ENCODE measurements at regions not wholly inside any gene's neighbourhood (a gene's known extent, or its start where the extent isn't known, plus 50 kb on each side); places are given as distances from the start of the nearest gene placed in this dataset.

DNA sequence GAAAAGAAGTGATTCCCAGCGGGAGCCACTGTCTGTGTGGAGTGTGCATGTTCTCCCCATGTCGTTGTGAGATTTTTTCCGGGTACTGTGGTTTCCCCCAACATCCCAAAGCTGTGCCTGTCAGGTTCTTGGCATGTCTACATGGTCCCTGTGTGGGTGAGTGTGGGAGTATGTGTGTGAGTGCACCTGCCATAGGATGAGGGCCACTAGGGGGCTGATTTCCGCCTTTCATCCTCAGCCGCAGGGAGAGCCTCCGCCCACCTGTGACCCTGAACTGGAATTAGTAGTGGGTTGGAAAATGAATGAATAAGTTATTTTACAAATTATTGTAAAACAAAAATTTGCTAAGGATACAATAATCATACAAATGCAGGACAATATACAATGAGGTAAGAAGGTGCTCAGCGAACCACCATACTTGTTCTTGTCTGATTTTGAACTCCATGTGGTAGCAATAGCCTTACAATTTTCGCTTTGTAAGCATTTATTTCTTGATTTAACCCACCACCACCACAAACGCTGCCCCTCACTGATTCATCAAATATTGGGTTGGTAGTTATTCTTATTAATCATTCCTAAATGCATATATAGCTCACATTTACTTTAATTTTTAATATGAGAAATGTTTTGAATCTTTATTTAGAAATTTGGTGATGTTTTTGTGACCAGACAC is 641.2 kb upstream of the VSTM2A start:
- TF ChIP-seq, protein P1, sequence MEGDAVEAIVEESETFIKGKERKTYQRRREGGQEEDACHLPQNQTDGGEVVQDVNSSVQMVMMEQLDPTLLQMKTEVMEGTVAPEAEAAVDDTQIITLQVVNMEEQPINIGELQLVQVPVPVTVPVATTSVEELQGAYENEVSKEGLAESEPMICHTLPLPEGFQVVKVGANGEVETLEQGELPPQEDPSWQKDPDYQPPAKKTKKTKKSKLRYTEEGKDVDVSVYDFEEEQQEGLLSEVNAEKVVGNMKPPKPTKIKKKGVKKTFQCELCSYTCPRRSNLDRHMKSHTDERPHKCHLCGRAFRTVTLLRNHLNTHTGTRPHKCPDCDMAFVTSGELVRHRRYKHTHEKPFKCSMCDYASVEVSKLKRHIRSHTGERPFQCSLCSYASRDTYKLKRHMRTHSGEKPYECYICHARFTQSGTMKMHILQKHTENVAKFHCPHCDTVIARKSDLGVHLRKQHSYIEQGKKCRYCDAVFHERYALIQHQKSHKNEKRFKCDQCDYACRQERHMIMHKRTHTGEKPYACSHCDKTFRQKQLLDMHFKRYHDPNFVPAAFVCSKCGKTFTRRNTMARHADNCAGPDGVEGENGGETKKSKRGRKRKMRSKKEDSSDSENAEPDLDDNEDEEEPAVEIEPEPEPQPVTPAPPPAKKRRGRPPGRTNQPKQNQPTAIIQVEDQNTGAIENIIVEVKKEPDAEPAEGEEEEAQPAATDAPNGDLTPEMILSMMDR (IDR thresholded peaks at IDR 0.05; ENCODE audit: unreplicated experiment), result peak; percentile 11
- Mint-ChIP-seq H3K27ac (no peak overlapping the region), H3K4me3 (ENCODE audit: low read depth) (no peak overlapping the region), H3K27me3 (no peaks in the 10 kb centered on the region), H3K4me1 (ENCODE audit: low read depth) (no peaks in the 10 kb centered on the region), H3K9me3 (ENCODE audit: low read depth) (peaks cover 3% of the 10 kb centered on the region), H3K36me3 (ENCODE audit: insufficient read depth) (no peaks in the 10 kb centered on the region)
- no peak for DNase-seq (ENCODE audit: low spot score, unreplicated experiment)

DNA sequence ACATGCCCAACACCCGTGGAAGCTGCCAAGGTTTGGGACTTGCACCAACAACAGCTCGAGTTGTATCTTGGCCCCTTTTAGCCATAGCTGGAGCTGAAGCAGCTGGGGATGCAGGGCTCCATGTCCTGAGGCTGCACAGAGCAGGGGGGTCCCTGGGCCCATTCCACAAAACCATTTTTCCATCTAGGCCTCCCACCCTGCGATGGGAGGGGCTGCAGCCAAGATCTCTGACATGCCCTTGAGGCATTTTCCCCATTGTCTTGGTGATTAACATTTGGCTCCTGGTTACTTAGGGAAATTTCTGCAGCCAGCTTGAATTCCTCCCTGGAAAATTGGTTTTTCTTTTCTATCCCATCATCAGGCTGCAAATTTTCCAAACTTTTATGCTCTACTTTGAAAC is 637.8 kb upstream of the VSTM2A start:
- Mint-ChIP-seq H3K27me3 (no peaks in the 10 kb centered on the region), H3K4me1 (ENCODE audit: low read depth) (no peaks in the 10 kb centered on the region), H3K27ac (no peak overlapping the region), H3K4me3 (ENCODE audit: low read depth) (no peak overlapping the region), H3K36me3 (ENCODE audit: insufficient read depth) (no peaks in the 10 kb centered on the region), H3K9me3 (ENCODE audit: low read depth) (peaks cover 3% of the 10 kb centered on the region)
- TF ChIP-seq, protein P1 (IDR thresholded peaks at IDR 0.05; ENCODE audit: unreplicated experiment), result no peak
- DNase-seq (ENCODE audit: low spot score, unreplicated experiment), result no peak

DNA sequence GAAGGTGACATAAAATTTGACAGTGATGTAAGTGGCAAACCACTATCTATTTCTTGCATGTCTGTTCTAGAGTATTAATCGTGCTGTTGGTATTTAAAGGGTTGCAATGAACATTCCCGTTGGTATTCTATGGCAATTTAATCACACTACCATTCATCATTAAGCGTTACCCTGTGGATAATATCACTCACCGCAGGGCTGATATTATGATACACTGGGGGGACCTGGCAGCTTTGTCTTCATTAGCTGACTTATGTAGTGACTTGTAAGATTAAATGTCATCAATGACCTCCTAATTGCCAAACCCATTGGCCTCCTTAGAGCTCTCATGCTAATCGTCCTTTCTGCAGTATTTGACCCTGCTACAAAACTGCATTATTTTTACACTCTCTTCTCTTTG is 624.5 kb upstream of the VSTM2A start:
- DNase-seq (ENCODE audit: low spot score, unreplicated experiment), result no peak
- TF ChIP-seq, protein P1 (IDR thresholded peaks at IDR 0.05; ENCODE audit: unreplicated experiment), result no peak
- H3K36me3 Mint-ChIP-seq (ENCODE audit: insufficient read depth), result no peaks in the 10 kb centered on the region
- no peaks in the 10 kb centered on the region for H3K4me1 Mint-ChIP-seq (ENCODE audit: low read depth)
- H3K27ac Mint-ChIP-seq, result no peak overlapping the region
- H3K27me3 Mint-ChIP-seq, result no peaks in the 10 kb centered on the region
- H3K9me3 Mint-ChIP-seq (ENCODE audit: low read depth), result peaks cover 4% of the 10 kb centered on the region
- no peak overlapping the region for H3K4me3 Mint-ChIP-seq (ENCODE audit: low read depth)

DNA sequence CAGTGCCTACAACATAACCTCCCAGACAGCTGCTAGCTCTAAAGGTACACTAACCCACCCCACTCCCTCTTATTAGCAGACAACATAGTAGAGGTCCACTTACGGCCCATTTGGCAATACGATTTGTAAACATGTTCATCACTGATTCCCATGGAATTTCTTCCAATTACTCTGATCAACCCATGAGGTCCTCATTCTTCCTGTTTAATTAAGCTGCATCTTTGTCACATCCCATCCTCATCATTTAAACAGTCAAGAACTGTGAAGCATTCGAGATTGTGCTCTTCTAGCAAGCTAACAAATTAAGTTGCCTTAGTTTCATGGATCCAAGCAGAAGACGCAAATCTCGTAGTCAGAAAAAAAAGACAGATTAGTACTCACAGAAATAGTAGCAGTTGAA is 622.2 kb upstream of the VSTM2A start:
- Mint-ChIP-seq H3K27me3 (no peaks in the 10 kb centered on the region), H3K9me3 (ENCODE audit: low read depth) (peaks cover 4% of the 10 kb centered on the region), H3K4me1 (ENCODE audit: low read depth) (peaks cover 7% of the 10 kb centered on the region), H3K4me3 (ENCODE audit: low read depth) (no peak overlapping the region), H3K36me3 (ENCODE audit: insufficient read depth) (no peaks in the 10 kb centered on the region), H3K27ac (no peak overlapping the region)
- no peak for DNase-seq (ENCODE audit: low spot score, unreplicated experiment)
- TF ChIP-seq, protein P1 (IDR thresholded peaks at IDR 0.05; ENCODE audit: unreplicated experiment), result no peak

DNA sequence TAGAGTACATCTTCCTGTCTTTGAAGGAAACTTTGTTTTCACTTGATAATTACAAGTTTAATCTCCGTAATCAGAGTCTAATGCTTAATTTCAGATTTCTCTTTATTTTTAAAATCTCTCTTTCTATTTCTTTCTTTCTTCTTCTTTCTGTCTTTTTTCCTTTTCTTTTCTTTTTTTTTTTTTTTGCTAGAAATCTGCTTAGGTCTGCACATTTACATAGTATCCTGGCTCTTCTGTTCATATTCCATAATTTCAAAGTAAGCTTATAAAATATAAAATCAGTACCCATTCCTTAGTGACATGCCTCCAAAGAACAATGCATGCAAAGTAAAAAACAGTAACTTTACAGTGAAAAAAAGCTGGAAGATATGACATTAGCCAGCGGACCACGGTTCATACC is 601.7 kb upstream of the VSTM2A start:
- Mint-ChIP-seq H3K4me1 (ENCODE audit: low read depth) (no peaks in the 10 kb centered on the region), H3K27me3 (no peaks in the 10 kb centered on the region), H3K27ac (no peak overlapping the region), H3K4me3 (ENCODE audit: low read depth) (no peak overlapping the region), H3K36me3 (ENCODE audit: insufficient read depth) (no peaks in the 10 kb centered on the region), H3K9me3 (ENCODE audit: low read depth) (no peaks in the 10 kb centered on the region)
- DNase-seq (ENCODE audit: low spot score, unreplicated experiment), result no peak
- TF ChIP-seq, protein P1 (IDR thresholded peaks at IDR 0.05; ENCODE audit: unreplicated experiment), result no peak

Data from progenitor cell of endocrine pancreas (in vitro differentiated cells).